ENCODE measurements at regions not wholly inside any gene's neighbourhood (a gene's known extent, or its start where the extent isn't known, plus 50 kb on each side); places are given as distances from the start of the nearest gene placed in this dataset.

DNA sequence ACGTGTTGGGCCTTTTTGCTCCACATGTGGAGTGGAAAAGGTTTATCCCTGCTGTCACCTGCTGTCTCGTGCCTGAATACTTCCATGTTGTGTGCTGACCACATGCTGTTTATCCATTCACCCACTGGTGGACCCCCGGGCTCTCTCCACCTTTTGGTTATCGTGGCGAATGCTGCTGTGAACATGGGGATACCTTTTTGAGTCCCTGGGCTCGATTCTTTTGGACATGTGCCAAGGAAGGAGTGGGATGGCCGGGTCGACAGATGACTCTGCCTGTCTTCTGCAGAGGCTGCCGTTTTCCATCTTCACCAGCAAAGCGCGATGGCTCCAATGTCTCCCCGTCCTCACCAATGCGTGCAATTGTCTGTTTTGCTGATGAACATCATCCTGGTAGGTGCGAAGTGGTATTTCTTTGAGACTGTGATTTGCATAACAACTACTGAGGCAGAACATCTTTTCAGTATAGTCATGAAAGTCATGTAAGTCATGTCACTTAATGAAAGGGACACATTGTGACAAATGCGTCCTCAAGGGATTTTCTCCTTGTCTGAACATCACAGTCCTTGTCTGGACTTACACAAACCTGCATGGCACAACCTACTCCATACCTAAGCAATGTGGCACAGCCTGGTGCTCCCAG is 758.7 kb downstream of the BRD1 start:
- Histone ChIP-seq H3K4me3 (ENCODE audit: low read length in 2 of 2) (no peak overlapping the region), H3K23ac (ENCODE audit: low read depth, low read length, poor library complexity) (no peak overlapping the region), H2BK15ac (ENCODE audit: low read length) (peak overlapping the region; percentile 3), H3K4ac (ENCODE audit: low read length) (no peak overlapping the region), H2BK12ac (ENCODE audit: low read length) (no peak overlapping the region), H4K8ac (ENCODE audit: low read depth, low read length) (no peak overlapping the region), H3K4me2 (ENCODE audit: insufficient read depth, low read length, poor library complexity, severe bottlenecking) (no peak overlapping the region), H2AK5ac (ENCODE audit: low read depth, low read length) (no peak overlapping the region), H3K9me3 (replicated peaks in 1 of 2; ENCODE audit: control insufficient read depth in 2 of 2, insufficient read depth in 1 of 2, low read depth in 1 of 2, low read length in 2 of 2) (peaks cover 0 to 6% of the 10 kb centered on the region in 2 donors), H4K91ac (ENCODE audit: low read depth, low read length, poor library complexity) (no peak overlapping the region), H3K36me3 (replicated peaks in 1 of 2; ENCODE audit: control insufficient read depth in 2 of 2, insufficient read depth in 2 of 2, low read length in 2 of 2) (peaks cover 0 to 3% of the 10 kb centered on the region in 2 donors), H3K27me3 (ENCODE audit: control insufficient read depth in 3 of 3, insufficient read depth in 3 of 3, low read depth in 1 of 3, low read length in 3 of 3) (peaks cover 0 to 1% (median 0%) of the 10 kb centered on the region in 3 experiments), H3K4me1 (ENCODE audit: control insufficient read depth in 2 of 2, insufficient read depth in 1 of 2, low read depth in 1 of 2, low read length in 2 of 2) (peaks cover 0 to 2% of the 10 kb centered on the region in 2 donors), H2BK5ac (ENCODE audit: low read length) (no peak overlapping the region), H3K9ac (ENCODE audit: low read depth, low read length, poor library complexity) (no peak overlapping the region), H3K79me1 (ENCODE audit: low read depth, low read length) (no peaks in the 10 kb centered on the region), H2BK120ac (ENCODE audit: low read depth, low read length) (no peak overlapping the region), H2AFZ (ENCODE audit: low read length) (no peak overlapping the region), H3K14ac (ENCODE audit: low read length) (no peak overlapping the region), H3K18ac (ENCODE audit: low read length) (no peak overlapping the region), H3K27ac (replicated peaks; ENCODE audit: low read length) (no peak overlapping the region)
- DNase-seq (ENCODE audit: low spot score), result no peak
- no CpG with 5 or more reads among the region's 15 CpGs for WGBS, 2 donors (ENCODE audit: extremely low coverage in 2 of 2, insufficient read length in 2 of 2, insufficient replicate concordance in 1 of 2)

GRCh38 chr22:49067504-49067903 is 760.2 kb downstream of the BRD1 start:
- Histone ChIP-seq H3K18ac (ENCODE audit: low read length) (no peak overlapping the region), H3K4ac (ENCODE audit: low read length) (no peak overlapping the region), H3K23ac (ENCODE audit: low read depth, low read length, poor library complexity) (no peak overlapping the region), H3K9me3 (replicated peaks in 1 of 2; ENCODE audit: control insufficient read depth in 2 of 2, insufficient read depth in 1 of 2, low read depth in 1 of 2, low read length in 2 of 2) (no peaks in the 10 kb centered on the region), H2BK5ac (ENCODE audit: low read length) (no peak overlapping the region), H3K4me1 (ENCODE audit: control insufficient read depth in 2 of 2, insufficient read depth in 1 of 2, low read depth in 1 of 2, low read length in 2 of 2) (peaks cover 0 to 6% of the 10 kb centered on the region in 2 donors), H2AK5ac (ENCODE audit: low read depth, low read length) (no peak overlapping the region), H3K4me2 (ENCODE audit: insufficient read depth, low read length, poor library complexity, severe bottlenecking) (no peak overlapping the region), H3K4me3 (ENCODE audit: low read length in 2 of 2) (no peak overlapping the region), H4K8ac (ENCODE audit: low read depth, low read length) (no peak overlapping the region), H3K27ac (replicated peaks; ENCODE audit: low read length) (no peak overlapping the region), H3K79me1 (ENCODE audit: low read depth, low read length) (no peaks in the 10 kb centered on the region), H3K27me3 (ENCODE audit: control insufficient read depth in 3 of 3, insufficient read depth in 3 of 3, low read depth in 1 of 3, low read length in 3 of 3) (no peaks in the 10 kb centered on the region), H2BK120ac (ENCODE audit: low read depth, low read length) (no peak overlapping the region), H4K91ac (ENCODE audit: low read depth, low read length, poor library complexity) (no peak overlapping the region), H2AFZ (ENCODE audit: low read length) (no peak overlapping the region), H3K9ac (ENCODE audit: low read depth, low read length, poor library complexity) (no peak overlapping the region), H3K14ac (ENCODE audit: low read length) (no peak overlapping the region), H3K36me3 (replicated peaks in 1 of 2; ENCODE audit: control insufficient read depth in 2 of 2, insufficient read depth in 2 of 2, low read length in 2 of 2) (no peaks in the 10 kb centered on the region), H2BK15ac (ENCODE audit: low read length) (no peak overlapping the region), H2BK12ac (ENCODE audit: low read length) (no peak overlapping the region)
- no peak for DNase-seq (ENCODE audit: low spot score)
- no CpG with 5 or more reads among the region's 4 CpGs for WGBS, 2 donors (ENCODE audit: extremely low coverage in 2 of 2, insufficient read length in 2 of 2, insufficient replicate concordance in 1 of 2)

GRCh38 chr22:49066619-49067018 is 761.1 kb downstream of the BRD1 start:
- H3K9me3 ChIP-seq (replicated peaks in 1 of 2; ENCODE audit: control insufficient read depth in 2 of 2, insufficient read depth in 1 of 2, low read depth in 1 of 2, low read length in 2 of 2), result no peaks in the 10 kb centered on the region
- peaks cover 0 to 4% of the 10 kb centered on the region in 2 donors for H3K4me1 ChIP-seq (ENCODE audit: control insufficient read depth in 2 of 2, insufficient read depth in 1 of 2, low read depth in 1 of 2, low read length in 2 of 2)
- H3K14ac ChIP-seq (ENCODE audit: low read length), result no peak overlapping the region
- no CpG with 5 or more reads among the region's 9 CpGs for WGBS, 2 donors (ENCODE audit: extremely low coverage in 2 of 2, insufficient read length in 2 of 2, insufficient replicate concordance in 1 of 2)
- H2BK15ac ChIP-seq (ENCODE audit: low read length), result no peak overlapping the region
- no peak overlapping the region for H3K23ac ChIP-seq (ENCODE audit: low read depth, low read length, poor library complexity)
- H3K4me3 ChIP-seq (ENCODE audit: low read length in 2 of 2), result no peak overlapping the region
- no peak overlapping the region for H2AK5ac ChIP-seq (ENCODE audit: low read depth, low read length)
- no peak overlapping the region for H4K8ac ChIP-seq (ENCODE audit: low read depth, low read length)
- H3K9ac ChIP-seq (ENCODE audit: low read depth, low read length, poor library complexity), result no peak overlapping the region
- H3K79me1 ChIP-seq (ENCODE audit: low read depth, low read length), result no peaks in the 10 kb centered on the region
- H2BK120ac ChIP-seq (ENCODE audit: low read depth, low read length), result no peak overlapping the region
- no peak overlapping the region for H3K4me2 ChIP-seq (ENCODE audit: insufficient read depth, low read length, poor library complexity, severe bottlenecking)
- H3K27me3 ChIP-seq (ENCODE audit: control insufficient read depth in 3 of 3, insufficient read depth in 3 of 3, low read depth in 1 of 3, low read length in 3 of 3), result no peaks in the 10 kb centered on the region
- no peak overlapping the region for H3K4ac ChIP-seq (ENCODE audit: low read length)
- H2BK12ac ChIP-seq (ENCODE audit: low read length), result no peak overlapping the region
- DNase-seq (ENCODE audit: low spot score), result no peak
- H3K27ac ChIP-seq (replicated peaks; ENCODE audit: low read length), result no peak overlapping the region
- no peaks in the 10 kb centered on the region for H3K36me3 ChIP-seq (replicated peaks in 1 of 2; ENCODE audit: control insufficient read depth in 2 of 2, insufficient read depth in 2 of 2, low read length in 2 of 2)
- H4K91ac ChIP-seq (ENCODE audit: low read depth, low read length, poor library complexity), result no peak overlapping the region
- no peak overlapping the region for H2AFZ ChIP-seq (ENCODE audit: low read length)
- H3K18ac ChIP-seq (ENCODE audit: low read length), result no peak overlapping the region
- H2BK5ac ChIP-seq (ENCODE audit: low read length), result no peak overlapping the region

DNA sequence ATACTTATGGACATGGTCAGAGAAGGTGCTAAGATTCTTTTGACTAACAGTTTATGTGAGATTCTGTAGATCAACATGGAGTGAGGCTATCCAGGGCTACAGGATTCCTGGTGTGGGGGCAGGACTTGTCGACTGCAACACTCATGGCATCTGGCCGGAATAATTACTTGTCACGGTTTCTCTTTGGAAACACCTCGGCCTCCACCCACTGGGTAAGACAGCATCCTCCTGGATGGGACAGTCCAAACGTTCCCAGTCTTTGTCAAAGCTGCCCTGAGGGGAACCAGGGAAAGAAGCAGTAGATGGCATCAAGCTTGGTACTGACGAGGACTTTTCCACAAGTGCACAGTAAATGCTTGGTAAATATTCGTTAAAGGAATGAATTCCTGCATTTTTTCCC is 762.8 kb downstream of the BRD1 start:
- Histone ChIP-seq H3K4me2 (ENCODE audit: insufficient read depth, low read length, poor library complexity, severe bottlenecking) (no peak overlapping the region), H2BK5ac (ENCODE audit: low read length) (no peak overlapping the region), H3K23ac (ENCODE audit: low read depth, low read length, poor library complexity) (no peak overlapping the region), H2BK12ac (ENCODE audit: low read length) (no peak overlapping the region), H2AK5ac (ENCODE audit: low read depth, low read length) (no peak overlapping the region), H3K14ac (ENCODE audit: low read length) (no peak overlapping the region), H3K4me1 (ENCODE audit: control insufficient read depth in 2 of 2, insufficient read depth in 1 of 2, low read depth in 1 of 2, low read length in 2 of 2) (peaks cover 0 to 4% of the 10 kb centered on the region in 2 donors), H4K91ac (ENCODE audit: low read depth, low read length, poor library complexity) (no peak overlapping the region), H3K4ac (ENCODE audit: low read length) (no peak overlapping the region), H2AFZ (ENCODE audit: low read length) (no peak overlapping the region), H3K27me3 (ENCODE audit: control insufficient read depth in 3 of 3, insufficient read depth in 3 of 3, low read depth in 1 of 3, low read length in 3 of 3) (no peaks in the 10 kb centered on the region), H3K18ac (ENCODE audit: low read length) (no peak overlapping the region), H3K9ac (ENCODE audit: low read depth, low read length, poor library complexity) (no peak overlapping the region), H3K79me1 (ENCODE audit: low read depth, low read length) (no peaks in the 10 kb centered on the region), H3K27ac (replicated peaks; ENCODE audit: low read length) (no peak overlapping the region), H3K36me3 (replicated peaks in 1 of 2; ENCODE audit: control insufficient read depth in 2 of 2, insufficient read depth in 2 of 2, low read length in 2 of 2) (no peaks in the 10 kb centered on the region), H2BK120ac (ENCODE audit: low read depth, low read length) (no peak overlapping the region), H3K4me3 (ENCODE audit: low read length in 2 of 2) (no peak overlapping the region), H3K9me3 (replicated peaks in 1 of 2; ENCODE audit: control insufficient read depth in 2 of 2, insufficient read depth in 1 of 2, low read depth in 1 of 2, low read length in 2 of 2) (no peaks in the 10 kb centered on the region), H4K8ac (ENCODE audit: low read depth, low read length) (no peak overlapping the region), H2BK15ac (ENCODE audit: low read length) (no peak overlapping the region)
- DNase-seq (ENCODE audit: low spot score), result no peak
- no CpG with 5 or more reads among the region's 7 CpGs for WGBS, 2 donors (ENCODE audit: extremely low coverage in 2 of 2, insufficient read length in 2 of 2, insufficient replicate concordance in 1 of 2)
